Osteoblast (primary cell): ENCODE measurements at regions not wholly inside any gene's neighbourhood (a gene's known extent, or its start where the extent isn't known, plus 50 kb on each side); places are given as distances from the start of the nearest gene placed in this dataset.

Source experiments
- DNase-seq: peaks from one replicate; pipeline ENCODE4 v3.0.0; 2011; ENCODE audit warnings: low spot score, mixed read lengths; ENCODE audit not compliant: insufficient read length; ENCODE audit errors: missing footprints
- H2AFZ ChIP-seq: 2 replicates; pipeline ENCODE4 v1.6.0; 2011; ENCODE audit warnings: mild to moderate bottlenecking, low read length
- H3K27ac ChIP-seq: 2 replicates; pipeline ENCODE4 v1.5.1; 2011; ENCODE audit warnings: mild to moderate bottlenecking, low read depth, low read length, moderate library complexity
- H3K27me3 ChIP-seq: 2 replicates; pipeline ENCODE4 v1.6.0; 2012; ENCODE audit warnings: mild to moderate bottlenecking, control low read depth, inconsistent platforms, low read length, moderate library complexity; ENCODE audit not compliant: insufficient read depth
- H3K36me3 ChIP-seq: 2 replicates; pipeline ENCODE4 v1.5.1; 2011; ENCODE audit warnings: mild to moderate bottlenecking, low read length, control low read depth, moderate library complexity; ENCODE audit not compliant: insufficient read depth
- H3K4me1 ChIP-seq: 2 replicates; pipeline ENCODE4 v1.5.1; 2011; ENCODE audit warnings: mild to moderate bottlenecking, low read length, control low read depth, moderate library complexity; ENCODE audit not compliant: insufficient read depth
- H3K4me2 ChIP-seq: 2 replicates; pipeline ENCODE4 v1.6.0; 2011; ENCODE audit warnings: mild to moderate bottlenecking, low read length; ENCODE audit not compliant: insufficient read depth
- H3K4me3 ChIP-seq: fragments of 200-600 bp; sonication (generic); 3 replicates; pipeline ENCODE4 v1.5.1; 2012; ENCODE audit warnings: mild to moderate bottlenecking, low read length, inconsistent platforms; ENCODE audit not compliant: insufficient read depth
- H3K79me2 ChIP-seq: 2 replicates; pipeline ENCODE4 v1.6.0; 2012; ENCODE audit warnings: mild to moderate bottlenecking, low read length, control low read depth, inconsistent platforms; ENCODE audit not compliant: insufficient read depth
- H3K9me3 ChIP-seq: 2 replicates; pipeline ENCODE4 v1.5.1; 2011; ENCODE audit warnings: low read depth, low read length, control low read depth
- H4K20me1 ChIP-seq: 2 replicates; pipeline ENCODE4 v1.6.0; 2012; ENCODE audit warnings: mild to moderate bottlenecking, low read length, control low read depth; ENCODE audit not compliant: insufficient read depth
- TF ChIP-seq, protein P1 (sequence below): IDR thresholded peaks from 2 replicates; pipeline ENCODE4 v1.5.1; 2011; ENCODE audit warnings: mild to moderate bottlenecking, low read depth, low read length, moderate library complexity; ENCODE audit errors: extremely low read depth

GRCh38 chr9:95679874-95680273 is 163.1 kb upstream of the PTCH1 start:
- Histone ChIP-seq H3K79me2 (no peaks in the 10 kb centered on the region), H3K27me3 (no peaks in the 10 kb centered on the region), H3K4me2 (no peak overlapping the region), H3K4me3 (no peak overlapping the region), H4K20me1 (no peaks in the 10 kb centered on the region), H3K9me3 (no peaks in the 10 kb centered on the region), H3K27ac (no peak overlapping the region), H2AFZ (no peak overlapping the region), H3K4me1 (no peaks in the 10 kb centered on the region), H3K36me3 (no peaks in the 10 kb centered on the region)
- DNase-seq, result no peak
- TF ChIP-seq, protein P1, sequence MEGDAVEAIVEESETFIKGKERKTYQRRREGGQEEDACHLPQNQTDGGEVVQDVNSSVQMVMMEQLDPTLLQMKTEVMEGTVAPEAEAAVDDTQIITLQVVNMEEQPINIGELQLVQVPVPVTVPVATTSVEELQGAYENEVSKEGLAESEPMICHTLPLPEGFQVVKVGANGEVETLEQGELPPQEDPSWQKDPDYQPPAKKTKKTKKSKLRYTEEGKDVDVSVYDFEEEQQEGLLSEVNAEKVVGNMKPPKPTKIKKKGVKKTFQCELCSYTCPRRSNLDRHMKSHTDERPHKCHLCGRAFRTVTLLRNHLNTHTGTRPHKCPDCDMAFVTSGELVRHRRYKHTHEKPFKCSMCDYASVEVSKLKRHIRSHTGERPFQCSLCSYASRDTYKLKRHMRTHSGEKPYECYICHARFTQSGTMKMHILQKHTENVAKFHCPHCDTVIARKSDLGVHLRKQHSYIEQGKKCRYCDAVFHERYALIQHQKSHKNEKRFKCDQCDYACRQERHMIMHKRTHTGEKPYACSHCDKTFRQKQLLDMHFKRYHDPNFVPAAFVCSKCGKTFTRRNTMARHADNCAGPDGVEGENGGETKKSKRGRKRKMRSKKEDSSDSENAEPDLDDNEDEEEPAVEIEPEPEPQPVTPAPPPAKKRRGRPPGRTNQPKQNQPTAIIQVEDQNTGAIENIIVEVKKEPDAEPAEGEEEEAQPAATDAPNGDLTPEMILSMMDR, result no peak

- Histone ChIP-seq H3K4me1 (no peaks in the 10 kb centered on the region), H3K4me3 (no peak overlapping the region), H3K9me3 (no peaks in the 10 kb centered on the region), H3K27ac (no peak overlapping the region), H3K79me2 (no peaks in the 10 kb centered on the region), H3K4me2 (no peak overlapping the region), H3K36me3 (no peaks in the 10 kb centered on the region), H3K27me3 (no peaks in the 10 kb centered on the region), H4K20me1 (no peaks in the 10 kb centered on the region), H2AFZ (no peak overlapping the region)
- DNase-seq, result no peak
- TF ChIP-seq, protein P1, result no peak
Observed at GRCh38 chr9:95678759-95679158, 162.0 kb upstream of the PTCH1 start.

GRCh38 chr9:95670122-95670521 is 153.4 kb upstream of the PTCH1 start:
- no peak overlapping the region for H3K27ac ChIP-seq
- no peak overlapping the region for H3K4me3 ChIP-seq
- no peaks in the 10 kb centered on the region for H3K9me3 ChIP-seq
- no peaks in the 10 kb centered on the region for H4K20me1 ChIP-seq
- no peak for DNase-seq
- TF ChIP-seq, protein P1, result no peak
- H3K4me2 ChIP-seq, result no peak overlapping the region
- H3K79me2 ChIP-seq, result no peaks in the 10 kb centered on the region
- H2AFZ ChIP-seq, result no peak overlapping the region
- peaks cover 8% of the 10 kb centered on the region for H3K27me3 ChIP-seq
- H3K36me3 ChIP-seq, result no peaks in the 10 kb centered on the region
- no peaks in the 10 kb centered on the region for H3K4me1 ChIP-seq

DNA sequence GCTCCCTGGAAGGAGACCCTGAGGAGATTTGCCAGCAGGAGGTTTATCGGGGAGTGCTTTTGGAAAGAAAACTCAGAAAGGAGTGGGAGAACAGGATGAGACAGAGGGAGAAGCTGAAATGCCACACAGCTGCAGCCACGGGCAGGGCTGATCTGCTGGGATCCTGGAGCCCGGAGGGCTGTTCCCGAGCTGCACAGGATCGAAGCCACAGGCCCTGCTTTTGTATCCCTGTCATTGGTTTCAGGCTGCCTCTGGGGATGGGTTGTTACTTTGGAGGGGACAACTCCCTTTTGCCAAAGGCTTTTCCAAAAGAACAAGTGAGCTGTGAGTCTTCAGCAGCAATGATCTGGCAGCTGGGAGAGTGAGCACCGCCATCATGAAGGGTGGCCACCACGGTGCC is 152.5 kb upstream of the PTCH1 start:
- no peak overlapping the region for H3K27ac ChIP-seq
- H3K4me2 ChIP-seq, result no peak overlapping the region
- H3K4me3 ChIP-seq, result no peak overlapping the region
- H3K27me3 ChIP-seq, result peaks cover 8% of the 10 kb centered on the region
- no peaks in the 10 kb centered on the region for H3K4me1 ChIP-seq
- H4K20me1 ChIP-seq, result no peaks in the 10 kb centered on the region
- H3K79me2 ChIP-seq, result no peaks in the 10 kb centered on the region
- H3K36me3 ChIP-seq, result no peaks in the 10 kb centered on the region
- no peak overlapping the region for H2AFZ ChIP-seq
- H3K9me3 ChIP-seq, result no peaks in the 10 kb centered on the region
- TF ChIP-seq, protein P1, result no peak
- no peak for DNase-seq
